GM12891 (cell line): ENCODE measurements at regions not wholly inside any gene's neighbourhood (a gene's known extent, or its start where the extent isn't known, plus 50 kb on each side); places are given as distances from the start of the nearest gene placed in this dataset.

ENCODE experiments used
- POLR2A ChIP-seq: IDR thresholded peaks from 2 replicates; pipeline ENCODE4 v1.6.1; 2011; ENCODE audit warnings: low read depth, low read length, control low read depth
- POLR2AphosphoS5 ChIP-seq: IDR thresholded peaks from 2 replicates; pipeline ENCODE4 v1.6.1; 2011; ENCODE audit warnings: low read depth, low read length, control low read depth
- POU2F2 ChIP-seq: IDR thresholded peaks from 2 replicates; pipeline ENCODE4 v1.6.1; 2011; ENCODE audit warnings: low read depth, mild to moderate bottlenecking, control low read depth, low read length, moderate library complexity

DNA sequence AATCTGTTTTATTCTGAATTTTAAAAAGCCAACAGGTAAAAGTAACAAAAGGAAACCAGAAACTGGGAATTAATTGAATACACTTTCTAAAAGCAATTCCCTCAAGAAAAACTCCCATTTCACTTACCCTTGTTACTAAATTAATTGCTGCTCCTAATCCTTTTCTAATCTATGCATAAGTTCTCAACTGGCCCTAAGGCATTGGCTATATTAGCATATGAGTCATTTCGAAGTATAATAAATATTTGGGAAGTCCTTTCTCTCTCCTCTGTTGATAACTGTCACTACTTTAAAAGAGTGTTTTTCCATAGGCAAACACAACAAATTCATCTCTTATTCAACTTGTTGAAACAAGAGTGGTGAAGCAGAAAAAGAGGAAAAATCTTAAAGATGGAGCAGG, 486.5 kb upstream of the HTR2C start:
- no peak for TF ChIP-seq POLR2AphosphoS5
- TF ChIP-seq POLR2A, result no peak
- TF ChIP-seq POU2F2, result no peak
